HepG2 (cell line): ENCODE measurements at regions not wholly inside any gene's neighbourhood (a gene's known extent, or its start where the extent isn't known, plus 50 kb on each side); places are given as distances from the start of the nearest gene placed in this dataset.

Source experiments
- ATAC-seq: fragments of 200-7000 bp; cut with Tn5 transposase; 3 replicates; pipeline ENCODE4 v1.9.1; 2020; ENCODE audit warnings: mild to moderate bottlenecking, moderate library complexity
- BruUV-seq: library from RNA; stranded (reverse); fragments of 400-500 nt; replicated peaks from 2 replicates; lab custom pipeline; 2021; lab: Mats Ljungman, UMichigan
- CTCF ChIA-PET: fragments of 300-600 bp; formaldehyde crosslinking; extraction: SDS; loops from one replicate; lab custom pipeline; 2021; ENCODE audit warnings: low total read pairs, inconsistent platforms, low intra/inter-chr PET ratio; lab: Yijun Ruan, JAX
- POLR2A ChIA-PET: fragments of 350-600 bp; sonication (Branson Sonifier 250); formaldehyde crosslinking; loops from one replicate; lab custom pipeline; 2020; ENCODE audit warnings: antibody characterized with exemption, inconsistent platforms; lab: Yijun Ruan, JAX
- DNase-seq: peaks from one replicate; pipeline ENCODE4 v3.0.0-alpha.2; 2015; ENCODE audit warnings: low spot score
- FAIRE-seq: peaks from 3 replicates; lab custom pipeline; 2011; peaks lifted over from hg19 to GRCh38; lab: Jason Lieb, UNC
- H2AFZ ChIP-seq: one replicate; pipeline ENCODE4 v1.6.1; 2011; ENCODE audit warnings: low read length, inconsistent platforms
- H3K27ac ChIP-seq: fragments of 300-600 bp; 3 replicates; pipeline ENCODE4 v1.8.0; 2011; ENCODE audit warnings: mixed run types, mild to moderate bottlenecking, mixed read lengths, low read length, inconsistent platforms; ENCODE audit not compliant: insufficient read depth; ENCODE audit errors: extremely low read length
- H3K27me3 ChIP-seq, 2 experiments: fragments of 200-600 bp in 1 of 2; 2 replicates in 1 of 2; 3 replicates in 1 of 2; pipeline versions ENCODE4 v1.6.0 to v1.8.0; 2011; ENCODE audit warnings: low read length in 2 of 2, mild to moderate bottlenecking in 2 of 2, moderate library complexity in 2 of 2, inconsistent platforms in 1 of 2; ENCODE audit not compliant: insufficient read depth in 2 of 2, control insufficient read depth in 1 of 2
- H3K36me3 ChIP-seq, 2 experiments: fragments of 200-600 bp in 1 of 2; replicated peaks in 1 of 2; 2 replicates in 1 of 2; 3 replicates in 1 of 2; pipeline versions ENCODE4 v1.5.1 to v1.8.0; 2011; ENCODE audit warnings: low read length in 2 of 2, inconsistent platforms in 1 of 2; ENCODE audit not compliant: insufficient read depth in 2 of 2, control insufficient read depth in 1 of 2
- H3K4me1 ChIP-seq: 2 replicates; pipeline ENCODE4 v1.5.1; 2012; ENCODE audit warnings: low read length, inconsistent platforms; ENCODE audit not compliant: insufficient read depth
- H3K4me2 ChIP-seq: 2 replicates; pipeline ENCODE4 v1.6.0; 2011; ENCODE audit warnings: low read depth, low read length, inconsistent platforms
- H3K4me3 ChIP-seq, 3 experiments: fragments of 200-600 bp in 1 of 3; sonication (generic), shearing (Covaris generic) in 1 of 3; replicated peaks in 1 of 3; 2 replicates each; pipeline ENCODE4 v1.5.1; 2011 to 2016; ENCODE audit warnings: low read length in 3 of 3, inconsistent platforms in 2 of 3, low read depth in 2 of 3, mild to moderate bottlenecking in 2 of 3, control low read depth in 1 of 3, mixed read lengths in 1 of 3; ENCODE audit not compliant: insufficient read depth in 1 of 3
- H3K79me2 ChIP-seq: one replicate; pipeline ENCODE4 v1.6.1; 2011; ENCODE audit warnings: low read length, inconsistent platforms; ENCODE audit not compliant: insufficient read depth
- H3K9ac ChIP-seq: 2 replicates; pipeline ENCODE4 v1.6.0; 2011; ENCODE audit warnings: mild to moderate bottlenecking, low read depth, low read length, inconsistent platforms; ENCODE audit not compliant: insufficient read depth
- H3K9me3 ChIP-seq: 2 replicates; pipeline ENCODE4 v1.5.1; 2012; ENCODE audit warnings: mild to moderate bottlenecking, low read length
- H4K20me1 ChIP-seq: 2 replicates; pipeline ENCODE4 v1.6.0; 2011; ENCODE audit warnings: inconsistent platforms, mild to moderate bottlenecking, low read length, moderate library complexity; ENCODE audit not compliant: insufficient read depth
- ATF4 ChIP-seq, 2 experiments: fragments of 450-650 bp in 1 of 2; sonication (generic) in 1 of 2; formaldehyde crosslinking; IDR thresholded peaks; 2 replicates each; pipeline versions ENCODE4 v1.5.0 to v1.8.0; 2020 to 2022; ENCODE audit warnings: mild to moderate bottlenecking in 1 of 2, missing genetic modification reagents in 1 of 2
- FUBP1 ChIP-seq: sonication (generic); formaldehyde crosslinking; IDR thresholded peaks from 2 replicates; pipeline ENCODE4 v1.5.1; 2020; ENCODE audit warnings: missing genetic modification reagents, mild to moderate bottlenecking, borderline replicate concordance
- MXI1 ChIP-seq: IDR thresholded peaks from 3 replicates; pipeline ENCODE4 v1.6.1; 2012; ENCODE audit warnings: low read depth, low read length, inconsistent platforms, borderline replicate concordance
- NCOR1 ChIP-seq: fragments of 200-600 bp; sonication (generic); IDR thresholded peaks from 2 replicates; pipeline ENCODE4 v1.7.0; 2017; ENCODE audit warnings: antibody characterized with exemption, low read length, borderline replicate concordance
- PHB2 ChIP-seq: fragments of 450-650 bp; IDR thresholded peaks from 2 replicates; pipeline ENCODE4 v1.6.1; 2018; ENCODE audit not compliant: partially characterized antibody
- POGK ChIP-seq: sonication (generic); formaldehyde crosslinking; conservative IDR thresholded peaks from 2 replicates; pipeline ENCODE4 v1.8.0; 2022; ENCODE audit warnings: mild to moderate bottlenecking, moderate library complexity, missing genetic modification reagents
- SIN3B ChIP-seq: fragments of 150-350 bp; IDR thresholded peaks from 2 replicates; pipeline ENCODE4 v1.6.1; 2014; ENCODE audit warnings: low read length
- ZKSCAN5 ChIP-seq: sonication (generic); formaldehyde crosslinking; IDR thresholded peaks from 2 replicates; pipeline ENCODE4 v1.5.1; 2020; ENCODE audit warnings: mild to moderate bottlenecking, missing genetic modification reagents
- ZNF337 ChIP-seq: sonication (generic); formaldehyde crosslinking; IDR thresholded peaks from 2 replicates; pipeline ENCODE4 v1.5.1; 2020; ENCODE audit warnings: missing genetic modification reagents, low read depth, mild to moderate bottlenecking, borderline replicate concordance
- ZNF34 ChIP-seq: sonication (generic); formaldehyde crosslinking; IDR thresholded peaks from 2 replicates; pipeline ENCODE4 v1.4.0; 2020; ENCODE audit warnings: mild to moderate bottlenecking, missing genetic modification reagents, borderline replicate concordance
- ZNF644 ChIP-seq: IDR thresholded peaks from 2 replicates; pipeline ENCODE4 v1.6.1; 2016; ENCODE audit warnings: low read depth
- ZNF781 ChIP-seq: sonication (generic); formaldehyde crosslinking; IDR thresholded peaks from 2 replicates; pipeline ENCODE4 v1.5.1; 2020; ENCODE audit warnings: borderline replicate concordance, mild to moderate bottlenecking, missing genetic modification reagents; ENCODE audit errors: not compliant biosample characterization
- WGBS: methylation state at CpG from one replicate; pipeline ENCODE4 v1.1.6; 2017; ENCODE audit warnings: low lambda C conversion rate; 5-methylcytosine and 5-hydroxymethylcytosine counted together
- in situ Hi-C: cut with HindIII; loops from 2 replicates; pipeline ENCODE4 v1.10.0; 2017; ENCODE audit warnings: low pct_unique_long_range_greater_than_20kb; ENCODE audit not compliant: extremely low pct_ligation_motif_present
- intact Hi-C: fragments of 100-400 bp; cut with micrococcal nuclease; formaldehyde crosslinking; loops from one replicate; pipeline ENCODE4 v1.10.0; 2022; ENCODE audit not compliant: unreplicated experiment
- TF ChIP-seq, protein P1 (sequence below): sonication (generic); formaldehyde crosslinking; IDR thresholded peaks from 2 replicates; pipeline ENCODE4 v1.8.1; 2023; ENCODE audit warnings: mild to moderate bottlenecking, moderate library complexity, missing genetic modification reagents
- TF ChIP-seq, protein P2 (sequence below): sonication (generic); formaldehyde crosslinking; IDR thresholded peaks from 2 replicates; pipeline ENCODE4 v1.4.0; 2020; ENCODE audit warnings: missing genetic modification reagents, borderline replicate concordance

DNA sequence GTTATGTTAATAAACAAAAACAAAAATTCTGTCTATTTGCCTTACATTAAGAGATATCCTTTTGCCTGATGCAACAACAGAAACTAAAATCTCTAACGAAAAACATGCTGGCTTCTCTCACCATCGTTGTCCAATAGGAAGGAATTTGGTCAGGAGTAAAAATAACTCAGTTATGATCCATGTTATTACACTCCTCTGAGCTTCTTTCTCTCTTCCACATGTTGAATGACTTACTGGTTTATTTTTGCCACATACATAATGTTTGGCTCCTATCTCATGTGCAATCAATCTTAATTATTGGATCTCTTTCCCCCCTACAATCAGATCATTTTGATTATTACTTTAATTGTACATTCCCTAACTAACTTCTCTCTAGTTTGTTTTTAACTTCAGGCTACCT lies 688.4 kb downstream of the USP25 start:
- intact Hi-C loops (loop anchor here (10.0 kb wide), 1 partner anchor 1593 kb away; no protein-coding TSS in a partner anchor), in situ Hi-C loops (no loop called here)
- Histone ChIP-seq H3K27ac (no peak overlapping the region), H3K4me3 (no peak overlapping the region), H2AFZ (no peak overlapping the region), H3K9me3 (no peaks in the 10 kb centered on the region), H3K4me1 (peaks cover 16% of the 10 kb centered on the region), H3K9ac (no peak overlapping the region), H4K20me1 (no peaks in the 10 kb centered on the region), H3K79me2 (no peaks in the 10 kb centered on the region), H3K36me3 (no peaks in the 10 kb centered on the region), H3K4me2 (no peak overlapping the region)
- no peak for ATAC-seq
- ChIA-PET POLR2A (no interaction called here), CTCF (no interaction called here)
- no TSS peak for BruUV-seq
- no peak for FAIRE-seq
- TF ChIP-seq MXI1 (no peak), POGK (CRISPR knock-in tag) (no peak), ATF4 (CRISPR knock-in tag; IDR thresholded peaks at IDR 0.05) (no peak), ZNF644 (CRISPR knock-in tag) (no peak), ZNF781 (CRISPR knock-in tag) (no peak), PHB2 (no peak), ZNF337 (CRISPR knock-in tag) (no peak), SIN3B (no peak), ZNF34 (CRISPR knock-in tag) (no peak), FUBP1 (no peak), ZKSCAN5 (no peak), NCOR1 (no peak)
- TF ChIP-seq, protein P1, sequence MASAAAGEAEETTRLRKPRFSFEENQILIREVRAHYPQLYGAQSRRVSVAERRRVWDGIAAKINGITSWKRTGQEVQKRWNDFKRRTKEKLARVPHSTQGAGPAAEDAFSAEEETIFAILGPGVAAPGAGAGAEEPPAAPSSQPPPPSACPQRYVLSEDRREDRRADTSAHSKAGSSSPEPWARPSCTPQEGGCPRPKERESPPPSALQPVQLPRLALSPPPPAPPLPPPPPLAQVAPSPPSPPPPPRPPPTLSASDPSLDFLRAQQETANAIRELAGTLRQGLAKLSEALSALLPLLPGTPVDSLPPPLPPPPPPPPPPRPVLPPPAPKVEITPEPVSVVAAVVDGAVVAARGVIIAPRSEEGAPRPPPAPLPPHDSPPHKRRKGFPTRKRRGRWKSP (CRISPR knock-in tag) = no peak
- TF ChIP-seq, protein P2, sequence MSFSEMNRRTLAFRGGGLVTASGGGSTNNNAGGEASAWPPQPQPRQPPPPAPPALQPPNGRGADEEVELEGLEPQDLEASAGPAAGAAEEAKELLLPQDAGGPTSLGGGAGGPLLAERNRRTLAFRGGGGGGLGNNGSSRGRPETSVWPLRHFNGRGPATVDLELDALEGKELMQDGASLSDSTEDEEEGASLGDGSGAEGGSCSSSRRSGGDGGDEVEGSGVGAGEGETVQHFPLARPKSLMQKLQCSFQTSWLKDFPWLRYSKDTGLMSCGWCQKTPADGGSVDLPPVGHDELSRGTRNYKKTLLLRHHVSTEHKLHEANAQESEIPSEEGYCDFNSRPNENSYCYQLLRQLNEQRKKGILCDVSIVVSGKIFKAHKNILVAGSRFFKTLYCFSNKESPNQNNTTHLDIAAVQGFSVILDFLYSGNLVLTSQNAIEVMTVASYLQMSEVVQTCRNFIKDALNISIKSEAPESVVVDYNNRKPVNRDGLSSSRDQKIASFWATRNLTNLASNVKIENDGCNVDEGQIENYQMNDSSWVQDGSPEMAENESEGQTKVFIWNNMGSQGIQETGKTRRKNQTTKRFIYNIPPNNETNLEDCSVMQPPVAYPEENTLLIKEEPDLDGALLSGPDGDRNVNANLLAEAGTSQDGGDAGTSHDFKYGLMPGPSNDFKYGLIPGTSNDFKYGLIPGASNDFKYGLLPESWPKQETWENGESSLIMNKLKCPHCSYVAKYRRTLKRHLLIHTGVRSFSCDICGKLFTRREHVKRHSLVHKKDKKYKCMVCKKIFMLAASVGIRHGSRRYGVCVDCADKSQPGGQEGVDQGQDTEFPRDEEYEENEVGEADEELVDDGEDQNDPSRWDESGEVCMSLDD (CRISPR knock-in tag) = no peak
- TF ChIP-seq, all 625 proteins: peak for 0
- DNase-seq = no peak
- H3K27me3 ChIP-seq = no peaks in the 10 kb centered on the region
- 22% methylated on average over 2 of the region's 2 CpGs for WGBS
